Endothelial cell of umbilical vein (primary cell): ENCODE measurements at regions not wholly inside any gene's neighbourhood (a gene's known extent, or its start where the extent isn't known, plus 50 kb on each side); places are given as distances from the start of the nearest gene placed in this dataset.

Experiments
- FOS ChIP-seq: IDR thresholded peaks from 2 replicates; pipeline ENCODE4 v1.6.1; 2011; ENCODE audit warnings: mild to moderate bottlenecking, low read length, moderate library complexity, borderline replicate concordance; ENCODE audit not compliant: insufficient read depth
- POLR2A ChIP-seq: IDR thresholded peaks from 2 replicates; pipeline ENCODE4 v1.6.1; 2012; ENCODE audit warnings: low read depth, mild to moderate bottlenecking, control low read depth, low read length
- POLR2AphosphoS5 ChIP-seq: IDR thresholded peaks from 2 replicates; pipeline ENCODE4 v1.6.1; 2012; ENCODE audit warnings: low read depth, mild to moderate bottlenecking, control low read depth, low read length, moderate library complexity; ENCODE audit not compliant: insufficient read depth
- TF ChIP-seq, protein P1 (sequence below), 2 donors: IDR thresholded peaks; 1 replicate in 1 of 2; 2 replicates in 1 of 2; pipeline ENCODE4 v1.5.1; 2011; ENCODE audit warnings: low read length in 2 of 2, mild to moderate bottlenecking in 2 of 2, moderate library complexity in 2 of 2, control low read depth in 1 of 2, inconsistent platforms in 1 of 2, low read depth in 1 of 2; ENCODE audit not compliant: insufficient read depth in 1 of 2; ENCODE audit errors: extremely low read depth in 1 of 2

DNA sequence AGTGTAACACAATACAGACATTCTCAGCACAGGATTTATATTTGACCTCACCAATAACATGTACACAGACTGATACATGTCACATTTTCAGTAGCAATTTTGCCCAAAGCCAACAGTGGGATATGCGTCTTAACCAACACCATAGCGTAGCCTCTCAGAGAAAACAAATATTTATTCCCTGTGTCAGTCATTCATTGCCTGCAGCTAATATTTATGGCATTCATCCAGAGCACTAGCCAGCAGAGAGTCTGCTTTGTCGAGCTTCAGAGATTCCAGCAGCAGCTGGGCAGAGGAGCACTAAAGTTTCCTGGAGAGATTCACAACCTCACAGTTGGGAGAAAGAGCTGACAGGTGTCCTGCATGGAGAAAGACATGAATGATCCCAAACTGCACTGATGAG, 400.7 kb upstream of the DAB1 start:
- no peak for TF ChIP-seq POLR2A
- no peak for TF ChIP-seq POLR2AphosphoS5
- no peak for TF ChIP-seq FOS
- TF ChIP-seq, protein P1, sequence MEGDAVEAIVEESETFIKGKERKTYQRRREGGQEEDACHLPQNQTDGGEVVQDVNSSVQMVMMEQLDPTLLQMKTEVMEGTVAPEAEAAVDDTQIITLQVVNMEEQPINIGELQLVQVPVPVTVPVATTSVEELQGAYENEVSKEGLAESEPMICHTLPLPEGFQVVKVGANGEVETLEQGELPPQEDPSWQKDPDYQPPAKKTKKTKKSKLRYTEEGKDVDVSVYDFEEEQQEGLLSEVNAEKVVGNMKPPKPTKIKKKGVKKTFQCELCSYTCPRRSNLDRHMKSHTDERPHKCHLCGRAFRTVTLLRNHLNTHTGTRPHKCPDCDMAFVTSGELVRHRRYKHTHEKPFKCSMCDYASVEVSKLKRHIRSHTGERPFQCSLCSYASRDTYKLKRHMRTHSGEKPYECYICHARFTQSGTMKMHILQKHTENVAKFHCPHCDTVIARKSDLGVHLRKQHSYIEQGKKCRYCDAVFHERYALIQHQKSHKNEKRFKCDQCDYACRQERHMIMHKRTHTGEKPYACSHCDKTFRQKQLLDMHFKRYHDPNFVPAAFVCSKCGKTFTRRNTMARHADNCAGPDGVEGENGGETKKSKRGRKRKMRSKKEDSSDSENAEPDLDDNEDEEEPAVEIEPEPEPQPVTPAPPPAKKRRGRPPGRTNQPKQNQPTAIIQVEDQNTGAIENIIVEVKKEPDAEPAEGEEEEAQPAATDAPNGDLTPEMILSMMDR (IDR thresholded peaks at IDR 0.05; ENCODE audit: extremely low read depth in 1 of 2, insufficient read depth in 1 of 2, low read depth in 1 of 2, low read length in 2 of 2): no peak
